ENCODE measurements at regions not wholly inside any gene's neighbourhood (a gene's known extent, or its start where the extent isn't known, plus 50 kb on each side); places are given as distances from the start of the nearest gene placed in this dataset.
"Not testable (repeated sequence)": the region's sequence is repeated elsewhere in the genome, so short reads cannot be mapped to it uniquely, and the experiment has no call there.

GRCh38 chr1:143326662-143327061, 645.1 kb downstream of the FAM72C start:
- DNase-seq; H3K4me3 Mint-ChIP-seq; H3K9me3 Mint-ChIP-seq (ENCODE audit: low read depth); ATAC-seq; H3K4me1 Mint-ChIP-seq; H3K27me3 Mint-ChIP-seq; H3K27ac Mint-ChIP-seq; intact Hi-C loops (cut with DNase I, micrococcal nuclease); CTCF ChIA-PET; POLR2A ChIA-PET; H3K36me3 Mint-ChIP-seq (ENCODE audit: low read depth): not testable (repeated sequence)

GRCh38 chr1:143311154-143311553, 660.6 kb downstream of the FAM72C start:
- H3K36me3 Mint-ChIP-seq (ENCODE audit: low read depth); H3K9me3 Mint-ChIP-seq (ENCODE audit: low read depth); ATAC-seq; DNase-seq; H3K4me3 Mint-ChIP-seq; POLR2A ChIA-PET; CTCF ChIA-PET; H3K4me1 Mint-ChIP-seq; intact Hi-C loops (cut with DNase I, micrococcal nuclease): not testable (repeated sequence)
- peaks cover 11% of the 10 kb centered on the region for H3K27me3 Mint-ChIP-seq
- peak overlapping the region; percentile 23 for H3K27ac Mint-ChIP-seq

All from activated CD4-positive, alpha-beta T cell treated with anti-CD3 and anti-CD28 coated beads for 36 hours (primary cell).